Suprapubic skin (tissue), 4 donors: ENCODE measurements at regions not wholly inside any gene's neighbourhood (a gene's known extent, or its start where the extent isn't known, plus 50 kb on each side); places are given as distances from the start of the nearest gene placed in this dataset.
"Not testable (repeated sequence)": the region's sequence is repeated elsewhere in the genome, so short reads cannot be mapped to it uniquely, and the experiment has no call there.

ENCODE experiments used
- DNase-seq, 2 donors: peaks; one replicate each; pipeline ENCODE4 v3.0.0-alpha.2; 2019; ENCODE audit warnings: low spot score in 2 of 2
- H3K27ac ChIP-seq: fragments of 200-600 bp; sonication (generic); one replicate; pipeline ENCODE4 v1.5.1; 2019
- H3K27me3 ChIP-seq: fragments of 200-600 bp; sonication (generic); one replicate; pipeline ENCODE4 v1.5.1; 2019
- H3K36me3 ChIP-seq: fragments of 200-600 bp; sonication (generic); one replicate; pipeline ENCODE4 v1.5.1; 2019
- H3K4me1 ChIP-seq: fragments of 200-600 bp; sonication (generic); one replicate; pipeline ENCODE4 v1.5.1; 2019
- H3K4me3 ChIP-seq: fragments of 200-600 bp; sonication (generic); one replicate; pipeline ENCODE4 v1.5.1; 2019; ENCODE audit warnings: mild to moderate bottlenecking
- H3K9me3 ChIP-seq: fragments of 200-600 bp; sonication (generic); one replicate; pipeline ENCODE4 v1.5.1; 2019
- CTCF ChIP-seq, 2 donors: fragments of 200-600 bp in 1 of 2; fragments of 450-650 bp in 1 of 2; sonication (generic) in 1 of 2; IDR thresholded peaks; one replicate each; pipeline ENCODE4 v1.5.1; 2016 to 2019; ENCODE audit warnings: antibody characterized with exemption in 2 of 2, mild to moderate bottlenecking in 1 of 2, moderate library complexity in 1 of 2
- EP300 ChIP-seq: sonication (generic); formaldehyde crosslinking; IDR thresholded peaks from one replicate; pipeline ENCODE4 v1.6.1; 2017; ENCODE audit warnings: antibody characterized with exemption
- POLR2A ChIP-seq, 2 donors: fragments of 450-650 bp; IDR thresholded peaks; one replicate each; pipeline ENCODE4 v1.6.1; 2017; ENCODE audit warnings: antibody characterized with exemption in 2 of 2, mild to moderate bottlenecking in 2 of 2, moderate library complexity in 2 of 2
- POLR2AphosphoS5 ChIP-seq, 3 donors: sonication (generic); formaldehyde crosslinking; IDR thresholded peaks; one replicate each; pipeline ENCODE4 v1.6.1; 2017; ENCODE audit warnings: antibody characterized with exemption in 3 of 3
- WGBS: methylation state at CpG from one replicate; pipeline ENCODE4 v1.1.5; 2018; 5-methylcytosine and 5-hydroxymethylcytosine counted together

- no peak for TF ChIP-seq POLR2A (IDR thresholded peaks at IDR 0.05)
- TF ChIP-seq POLR2AphosphoS5 (IDR thresholded peaks at IDR 0.05), result no peak
- TF ChIP-seq EP300, result no peak
- TF ChIP-seq CTCF (IDR thresholded peaks at IDR 0.05), result no peak
- Histone ChIP-seq H3K9me3 (no peaks in the 10 kb centered on the region), H3K27me3 (peaks cover 4% of the 10 kb centered on the region), H3K4me1 (no peaks in the 10 kb centered on the region), H3K4me3 (no peak overlapping the region), H3K27ac (no peak overlapping the region), H3K36me3 (no peaks in the 10 kb centered on the region)
- DNase-seq, result no peak
- WGBS, result 32% methylated on average over 3 of the region's 3 CpGs
Measured at GRCh38 chr11:12585861-12586260, 88.4 kb upstream of the TEAD1 start.

GRCh38 chr11:12587333-12587991 is 86.8 kb upstream of the TEAD1 start:
- WGBS, result 53% methylated on average over 6 of the region's 6 CpGs
- Histone ChIP-seq H3K27ac (no peak overlapping the region), H3K9me3 (no peaks in the 10 kb centered on the region), H3K4me1 (no peaks in the 10 kb centered on the region), H3K36me3 (no peaks in the 10 kb centered on the region), H3K27me3 (peaks cover 4% of the 10 kb centered on the region), H3K4me3 (no peak overlapping the region)
- DNase-seq, result no peak
- TF ChIP-seq EP300 (no peak), POLR2AphosphoS5 (IDR thresholded peaks at IDR 0.05) (no peak), POLR2A (IDR thresholded peaks at IDR 0.05) (no peak), CTCF (IDR thresholded peaks at IDR 0.05) (no peak)

GRCh38 chr11:12591706-12592105 is 82.5 kb upstream of the TEAD1 start:
- DNase-seq, result no peak
- no peaks in the 10 kb centered on the region for H3K4me1 ChIP-seq
- 81% methylated on average over 4 of the region's 4 CpGs for WGBS
- H3K36me3 ChIP-seq, result no peaks in the 10 kb centered on the region
- no peaks in the 10 kb centered on the region for H3K9me3 ChIP-seq
- H3K27ac ChIP-seq, result no peak overlapping the region
- H3K27me3 ChIP-seq, result peaks cover 4% of the 10 kb centered on the region
- no peak overlapping the region for H3K4me3 ChIP-seq
- TF ChIP-seq CTCF (IDR thresholded peaks at IDR 0.05) (no peak), POLR2A (IDR thresholded peaks at IDR 0.05) (no peak), EP300 (no peak), POLR2AphosphoS5 (IDR thresholded peaks at IDR 0.05) (no peak)

- Histone ChIP-seq H3K4me3 (no peak overlapping the region), H3K4me1 (no peaks in the 10 kb centered on the region), H3K27ac (no peak overlapping the region), H3K27me3 (peaks cover 4% of the 10 kb centered on the region), H3K36me3 (no peaks in the 10 kb centered on the region), H3K9me3 (no peaks in the 10 kb centered on the region)
- TF ChIP-seq POLR2A (IDR thresholded peaks at IDR 0.05), result no peak
- no peak for TF ChIP-seq CTCF (IDR thresholded peaks at IDR 0.05)
- TF ChIP-seq EP300, result no peak
- TF ChIP-seq POLR2AphosphoS5 (IDR thresholded peaks at IDR 0.05), result no peak
- WGBS, result 71% methylated on average over 3 of the region's 3 CpGs
- DNase-seq, result no peak
Measured at GRCh38 chr11:12592283-12592682, 81.9 kb upstream of the TEAD1 start.

GRCh38 chr11:12595089-12595847 is 79.0 kb upstream of the TEAD1 start:
- H3K27ac ChIP-seq, H3K36me3 ChIP-seq, H3K9me3 ChIP-seq, H3K4me3 ChIP-seq, DNase-seq, H3K4me1 ChIP-seq, H3K27me3 ChIP-seq: not testable (repeated sequence)
- WGBS, result 93% methylated on average over 2 of the region's 2 CpGs
